Lung (tissue), 11 donors: ENCODE measurements at regions not wholly inside any gene's neighbourhood (a gene's known extent, or its start where the extent isn't known, plus 50 kb on each side); places are given as distances from the start of the nearest gene placed in this dataset.

Source experiments
- ATAC-seq: fragments of 200-7000 bp; cut with Tn5 transposase; one replicate; pipeline ENCODE4 v1.9.1; 2020; ENCODE audit warnings: moderate number of reproducible peaks; ENCODE audit not compliant: insufficient read depth, low FRiP score
- DNase-seq, 3 donors: peaks; one replicate each; pipeline ENCODE4 v3.0.0-alpha.2; 2013 to 2017
- H3K27ac ChIP-seq, 2 donors: one replicate each; pipeline ENCODE4 v1.5.1; 2013; ENCODE audit warnings: mild to moderate bottlenecking in 2 of 2, moderate library complexity in 2 of 2, control low read depth in 1 of 2, inconsistent platforms in 1 of 2, low read depth in 1 of 2, low read length in 1 of 2
- H3K27me3 ChIP-seq, 3 donors: one replicate each; pipeline ENCODE4 v1.5.1; 2013; ENCODE audit warnings: low read length in 2 of 3; ENCODE audit not compliant: control insufficient read depth in 3 of 3, insufficient read depth in 3 of 3
- H3K36me3 ChIP-seq, 4 donors: one replicate each; pipeline ENCODE4 v1.5.1; 2013; ENCODE audit warnings: low read length in 4 of 4, mild to moderate bottlenecking in 1 of 4, moderate library complexity in 1 of 4; ENCODE audit not compliant: control insufficient read depth in 4 of 4, insufficient read depth in 4 of 4
- H3K4me1 ChIP-seq, 5 donors: one replicate each; pipeline ENCODE4 v1.5.1; 2013; ENCODE audit warnings: low read length in 5 of 5, mild to moderate bottlenecking in 2 of 5, moderate library complexity in 1 of 5; ENCODE audit not compliant: control insufficient read depth in 5 of 5, insufficient read depth in 5 of 5
- H3K4me3 ChIP-seq: one replicate; pipeline ENCODE4 v1.5.1; 2013; ENCODE audit warnings: mild to moderate bottlenecking, control low read depth, moderate library complexity
- H3K9ac ChIP-seq, 2 donors: one replicate each; pipeline ENCODE4 v1.5.1; 2013; ENCODE audit warnings: low read length in 2 of 2, control low read depth in 1 of 2; ENCODE audit not compliant: insufficient read depth in 1 of 2
- H3K9me3 ChIP-seq, 4 donors: one replicate each; pipeline ENCODE4 v1.5.1; 2013; ENCODE audit warnings: low read length in 3 of 4, mild to moderate bottlenecking in 1 of 4, moderate library complexity in 1 of 4; ENCODE audit not compliant: control insufficient read depth in 4 of 4, insufficient read depth in 3 of 4
- WGBS, 2 donors: extraction: QIAGEN DNeasy Blood & Tissue Kit; methylation state at CpG; one replicate each; pipeline ENCODE4 v1.1.7; 2013; 5-methylcytosine and 5-hydroxymethylcytosine counted together
- TF ChIP-seq, protein P1 (sequence below): IDR thresholded peaks from 2 replicates; pipeline ENCODE4 v1.5.1; 2012; ENCODE audit warnings: mild to moderate bottlenecking; ENCODE audit errors: control extremely low read depth, extremely low read depth
- donor health status: control.
- donor health status: control.
- donor health status: Bipolar disorder and iron deficiency.
- donor health status: healthy.
- donor health status: DM: yes; HTN: yes; CAD: no.

DNA sequence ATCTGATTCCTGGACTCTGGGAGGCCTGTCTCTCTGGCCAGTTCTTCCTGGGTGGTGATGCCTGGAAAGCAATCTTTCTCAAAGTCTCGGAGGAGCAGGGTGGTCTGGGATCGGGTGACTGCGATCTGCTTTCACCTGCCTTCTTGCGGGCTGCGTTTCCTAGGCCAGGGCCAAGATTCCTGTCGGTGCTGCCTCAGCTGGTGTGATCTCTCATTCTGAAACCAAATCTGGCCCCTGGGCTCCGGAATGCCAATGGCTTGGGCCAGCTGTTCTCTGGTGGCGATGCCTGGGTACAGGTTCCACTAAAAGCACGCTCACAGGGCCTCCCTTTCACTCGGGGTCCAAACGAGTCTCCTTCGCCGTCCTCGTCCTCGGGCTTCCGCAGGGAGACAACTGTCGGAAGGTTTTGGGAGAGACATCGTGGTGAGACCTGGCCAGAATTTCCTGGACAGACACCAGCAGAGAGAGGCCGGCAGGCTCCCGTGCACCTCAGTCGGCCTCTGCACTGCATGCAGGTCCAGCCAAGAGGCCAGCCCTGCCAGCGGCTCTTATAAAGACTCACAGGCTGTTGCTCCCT is 187.1 kb downstream of the ALG10 start:
- H3K27ac ChIP-seq: no peak overlapping the region
- H3K4me1 ChIP-seq: no peaks in the 10 kb centered on the region
- ATAC-seq (no peak), DNase-seq (no peak)
- no peaks in the 10 kb centered on the region for H3K36me3 ChIP-seq
- no peak overlapping the region for H3K9ac ChIP-seq
- no peak overlapping the region for H3K4me3 ChIP-seq
- H3K27me3 ChIP-seq: no peaks in the 10 kb centered on the region
- peaks cover 0 to 12% (median 0%) of the 10 kb centered on the region in 4 donors for H3K9me3 ChIP-seq
- WGBS, 2 donors: 83 to 85% methylated on average over 22 of the region's 22 CpGs
- TF ChIP-seq, protein P1, sequence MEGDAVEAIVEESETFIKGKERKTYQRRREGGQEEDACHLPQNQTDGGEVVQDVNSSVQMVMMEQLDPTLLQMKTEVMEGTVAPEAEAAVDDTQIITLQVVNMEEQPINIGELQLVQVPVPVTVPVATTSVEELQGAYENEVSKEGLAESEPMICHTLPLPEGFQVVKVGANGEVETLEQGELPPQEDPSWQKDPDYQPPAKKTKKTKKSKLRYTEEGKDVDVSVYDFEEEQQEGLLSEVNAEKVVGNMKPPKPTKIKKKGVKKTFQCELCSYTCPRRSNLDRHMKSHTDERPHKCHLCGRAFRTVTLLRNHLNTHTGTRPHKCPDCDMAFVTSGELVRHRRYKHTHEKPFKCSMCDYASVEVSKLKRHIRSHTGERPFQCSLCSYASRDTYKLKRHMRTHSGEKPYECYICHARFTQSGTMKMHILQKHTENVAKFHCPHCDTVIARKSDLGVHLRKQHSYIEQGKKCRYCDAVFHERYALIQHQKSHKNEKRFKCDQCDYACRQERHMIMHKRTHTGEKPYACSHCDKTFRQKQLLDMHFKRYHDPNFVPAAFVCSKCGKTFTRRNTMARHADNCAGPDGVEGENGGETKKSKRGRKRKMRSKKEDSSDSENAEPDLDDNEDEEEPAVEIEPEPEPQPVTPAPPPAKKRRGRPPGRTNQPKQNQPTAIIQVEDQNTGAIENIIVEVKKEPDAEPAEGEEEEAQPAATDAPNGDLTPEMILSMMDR: no peak

DNA sequence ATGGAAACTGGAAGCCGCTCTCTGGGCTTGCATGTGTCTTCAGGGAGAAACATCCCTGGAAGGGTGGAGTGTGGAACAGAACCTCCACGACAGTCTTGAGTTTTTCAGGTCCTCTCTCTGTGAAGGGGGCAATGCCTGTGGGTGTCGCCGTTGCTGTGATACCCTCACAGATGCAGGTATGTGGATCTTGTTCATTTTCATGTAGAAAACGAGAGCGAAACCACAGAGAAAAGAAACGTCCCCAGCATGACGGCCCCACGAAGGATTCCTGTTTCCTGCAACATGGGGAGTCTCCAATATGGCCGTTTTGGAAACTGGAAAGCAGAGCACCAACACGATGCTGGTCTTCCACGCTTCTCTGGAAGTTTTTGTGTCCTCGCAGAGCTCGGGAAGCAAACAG is 187.9 kb downstream of the ALG10 start:
- Histone ChIP-seq H3K27me3 (no peaks in the 10 kb centered on the region), H3K9me3 (peaks cover 0 to 12% (median 0%) of the 10 kb centered on the region in 4 donors), H3K4me1 (no peaks in the 10 kb centered on the region), H3K9ac (no peak overlapping the region), H3K27ac (no peak overlapping the region), H3K4me3 (no peak overlapping the region), H3K36me3 (no peaks in the 10 kb centered on the region)
- DNase-seq (no peak), ATAC-seq (no peak)
- WGBS, 2 donors: 78 to 87% methylated on average over 14 of the region's 14 CpGs
- TF ChIP-seq, protein P1: no peak

DNA sequence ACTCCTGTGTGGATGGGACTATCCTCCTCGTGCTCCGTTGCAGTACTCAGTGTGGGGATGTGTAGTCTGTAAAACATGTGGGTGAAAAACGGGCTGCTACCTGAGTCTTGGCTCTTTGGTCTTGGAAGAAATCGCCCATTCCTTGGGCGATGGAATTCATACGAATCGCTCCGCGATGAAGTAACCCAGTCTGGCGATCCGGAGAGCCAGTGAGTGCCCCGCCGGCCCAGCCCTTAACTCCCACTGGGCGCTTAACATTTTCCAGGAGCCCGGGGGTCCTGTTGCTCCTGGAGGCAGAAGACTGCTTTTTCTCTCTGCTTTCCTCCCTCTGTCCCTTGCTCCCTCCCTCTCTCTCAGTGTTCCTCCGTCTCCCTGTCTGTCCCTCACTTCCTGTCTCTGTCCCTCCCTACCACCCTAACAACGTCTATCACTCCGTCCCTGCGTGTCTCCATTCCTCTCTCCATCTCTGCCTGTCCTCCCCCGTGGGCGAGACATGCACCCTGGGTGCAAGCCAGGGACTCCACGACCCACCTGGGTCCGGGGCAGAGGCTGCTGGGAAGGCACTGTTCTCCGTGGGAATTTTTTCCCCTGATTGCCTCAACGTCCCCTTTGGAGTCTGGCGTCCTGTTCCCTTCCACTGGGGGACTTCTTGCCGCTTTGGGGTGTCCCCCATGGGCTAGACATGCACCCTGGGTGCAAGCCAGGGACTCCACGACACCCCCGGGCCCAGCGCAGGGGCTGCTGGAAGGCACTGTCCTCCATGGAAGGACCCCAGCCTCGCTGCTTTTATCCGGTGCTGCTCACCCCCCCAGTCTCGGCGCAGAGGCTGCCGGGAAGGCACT is 188.6 kb downstream of the ALG10 start:
- no peak for DNase-seq

More for the DNA sequence above, 188.6 kb downstream of the ALG10 start:
- Histone ChIP-seq H3K9ac (no peak overlapping the region), H3K4me3 (no peak overlapping the region), H3K4me1 (no peaks in the 10 kb centered on the region), H3K36me3 (no peaks in the 10 kb centered on the region), H3K27ac (no peak overlapping the region), H3K9me3 (peaks cover 0 to 12% (median 0%) of the 10 kb centered on the region in 4 donors), H3K27me3 (no peaks in the 10 kb centered on the region)
- WGBS, 2 donors: 89 to 90% methylated on average over 35 of the region's 35 CpGs
- ATAC-seq: no peak
- TF ChIP-seq, protein P1: no peak
